HG03457 (cell line): ENCODE measurements at regions not wholly inside any gene's neighbourhood (a gene's known extent, or its start where the extent isn't known, plus 50 kb on each side); places are given as distances from the start of the nearest gene placed in this dataset.
"Not testable (repeated sequence)": the region's sequence is repeated elsewhere in the genome, so short reads cannot be mapped to it uniquely, and the experiment has no call there.

Source experiments
- ATAC-seq: cut with Tn5 transposase; IDR thresholded peaks from one replicate; pipeline ENCODE4 v1.9.1; 2021; ENCODE audit warnings: moderate number of reproducible peaks; ENCODE audit not compliant: unreplicated experiment

DNA sequence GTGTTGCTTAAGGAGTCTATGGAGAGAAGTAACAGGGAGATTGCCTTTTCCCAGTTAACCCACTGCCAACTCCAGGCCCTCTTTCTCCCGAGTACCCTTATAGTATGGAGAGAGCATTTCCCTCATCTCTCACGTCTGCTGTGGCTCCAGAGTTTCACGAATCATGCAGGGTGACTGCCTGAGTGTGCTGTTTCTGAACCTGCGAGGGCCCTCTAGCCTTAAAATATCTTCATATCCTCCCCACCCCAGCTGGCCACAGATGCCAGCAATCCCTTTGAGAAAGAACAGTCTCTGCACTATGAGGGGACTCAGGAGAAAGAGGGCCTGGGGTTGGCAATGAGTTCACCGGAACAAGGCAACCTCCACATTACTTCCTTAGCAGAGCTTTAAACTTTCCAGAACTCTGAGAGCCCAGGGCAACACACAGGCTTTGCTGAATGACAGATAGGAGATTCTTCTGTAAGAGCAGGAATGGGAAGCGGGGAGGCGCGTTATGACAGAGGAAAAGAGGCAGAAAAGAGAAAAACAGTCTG lies 81.6 kb upstream of the ANKH start:
- no peak for ATAC-seq

DNA sequence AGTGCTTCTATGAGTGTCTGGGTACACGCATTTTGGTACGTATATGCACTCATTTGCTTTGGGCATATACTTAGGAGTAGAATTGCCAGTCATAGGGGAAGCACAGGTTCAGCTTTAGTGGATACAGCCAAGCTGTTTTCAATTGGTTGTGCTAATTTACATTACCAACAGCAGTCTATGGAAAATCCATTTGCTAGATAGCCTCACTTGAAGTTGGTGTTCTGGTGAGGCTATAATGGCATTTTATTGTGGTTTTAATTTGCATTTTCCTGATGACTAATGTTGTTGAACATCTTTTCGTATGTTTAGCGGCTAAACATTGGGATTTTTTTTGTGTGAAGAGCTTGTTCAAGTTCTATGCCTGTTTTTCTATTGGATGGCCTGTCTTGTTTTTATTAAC lies 76.8 kb upstream of the ANKH start:
- no peak for ATAC-seq

GRCh38 chr5:14946815-14947620 lies 75.4 kb upstream of the ANKH start:
- peak; percentile 59 for ATAC-seq

DNA sequence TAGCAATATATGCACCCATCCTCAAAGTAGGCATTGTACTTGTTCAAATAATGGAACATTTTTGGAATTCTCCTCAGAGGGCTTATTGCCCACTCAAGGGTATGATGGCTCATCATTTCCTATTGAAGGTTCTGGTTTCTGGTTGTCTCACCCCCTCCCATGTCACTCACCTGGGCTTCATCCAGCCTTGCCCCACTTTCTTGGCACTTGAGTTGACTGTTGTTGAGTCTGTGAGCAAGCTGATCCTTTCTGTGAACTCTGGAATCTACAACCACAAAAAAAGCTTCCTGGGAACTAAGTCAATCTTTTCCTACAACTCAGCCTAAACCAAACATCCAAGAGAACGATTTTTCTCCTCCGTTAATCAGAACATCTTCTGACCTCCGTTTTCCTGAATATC lies 73.9 kb upstream of the ANKH start:
- ATAC-seq, result no peak

DNA sequence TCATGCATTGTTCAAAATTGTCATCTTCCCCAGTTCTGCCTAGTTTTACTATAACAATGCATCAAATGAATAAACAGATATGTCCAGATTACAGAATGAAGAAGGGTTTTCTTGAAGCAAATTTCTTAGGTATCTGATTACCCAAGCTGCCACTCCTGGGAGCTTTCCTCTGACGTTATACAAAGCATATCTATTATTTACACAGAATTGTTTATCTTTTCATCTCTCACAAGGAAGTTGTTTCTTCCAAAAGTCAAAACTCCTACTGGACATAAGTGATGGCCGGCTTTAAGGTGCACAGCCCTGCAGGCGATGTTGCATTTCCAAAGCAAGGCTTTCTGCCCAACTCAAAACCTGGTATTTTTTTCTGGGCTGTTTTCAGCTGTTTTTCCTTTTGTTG lies 73.4 kb upstream of the ANKH start:
- ATAC-seq, result no peak

GRCh38 chr5:14944350-14944739 lies 72.8 kb upstream of the ANKH start:
- no peak for ATAC-seq

- ATAC-seq, result no peak
These were observed 70.6 kb upstream of the ANKH start for GRCh38 chr5:14942212-14942611.

DNA sequence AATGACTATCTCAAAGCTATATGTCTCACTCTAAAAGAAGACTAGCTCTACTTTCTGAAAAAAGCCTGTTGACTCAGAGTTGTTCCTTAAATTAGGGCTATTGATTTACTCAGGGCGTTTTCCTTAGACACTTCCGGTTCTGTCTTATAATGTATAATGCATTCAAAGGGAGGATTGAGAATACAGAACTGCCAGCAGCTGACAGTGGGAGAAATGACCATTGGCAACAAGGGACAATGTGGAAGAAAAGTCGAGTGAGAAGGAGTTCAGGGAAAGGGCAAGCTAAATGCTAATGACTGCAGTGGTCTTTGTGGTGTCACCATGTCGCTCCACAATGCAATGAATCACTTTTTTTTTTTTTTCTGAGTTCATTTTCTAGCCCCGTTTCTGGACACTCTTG lies 65.7 kb upstream of the ANKH start:
- no peak for ATAC-seq

DNA sequence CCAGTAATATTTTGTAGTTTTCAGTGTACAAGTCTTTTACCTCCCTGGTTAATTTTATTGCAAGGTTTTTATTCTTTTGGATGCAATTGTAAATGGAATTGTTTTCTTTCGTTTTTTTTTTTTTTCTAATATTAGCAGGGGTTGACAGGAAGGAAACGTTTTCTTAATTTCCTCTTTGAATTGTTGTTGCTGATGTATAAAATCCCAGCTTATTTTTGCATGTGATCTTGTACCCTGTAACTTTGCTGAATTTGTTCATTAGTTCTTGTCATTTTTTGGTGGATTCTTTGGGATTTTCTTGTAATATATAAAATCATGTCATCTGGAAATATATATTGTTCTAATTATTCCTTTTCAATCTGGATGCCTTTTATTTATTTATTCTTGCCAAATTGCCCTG lies 65.0 kb upstream of the ANKH start:
- ATAC-seq, result no peak

DNA sequence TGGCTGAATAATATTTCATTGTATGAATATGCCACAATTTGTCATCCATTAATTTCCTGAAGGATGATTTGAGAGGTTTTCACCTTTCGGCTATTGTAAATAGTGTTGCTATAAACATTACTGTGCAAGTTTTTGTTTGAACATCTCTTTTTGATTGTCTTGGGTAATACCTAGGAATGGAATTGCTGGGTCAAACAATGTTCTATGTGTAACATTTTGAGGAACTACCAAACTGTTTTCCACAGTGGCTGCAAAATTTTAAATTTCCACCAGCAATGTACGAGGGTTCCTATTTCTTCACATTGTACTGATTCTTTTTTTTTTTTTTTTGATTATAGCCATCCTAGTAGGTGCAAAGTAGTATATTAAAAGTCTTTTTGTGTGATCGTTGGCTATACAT lies 63.8 kb upstream of the ANKH start:
- no peak for ATAC-seq

- ATAC-seq, result no peak
These were observed 61.4 kb upstream of the ANKH start for GRCh38 chr5:14932902-14933469.

DNA sequence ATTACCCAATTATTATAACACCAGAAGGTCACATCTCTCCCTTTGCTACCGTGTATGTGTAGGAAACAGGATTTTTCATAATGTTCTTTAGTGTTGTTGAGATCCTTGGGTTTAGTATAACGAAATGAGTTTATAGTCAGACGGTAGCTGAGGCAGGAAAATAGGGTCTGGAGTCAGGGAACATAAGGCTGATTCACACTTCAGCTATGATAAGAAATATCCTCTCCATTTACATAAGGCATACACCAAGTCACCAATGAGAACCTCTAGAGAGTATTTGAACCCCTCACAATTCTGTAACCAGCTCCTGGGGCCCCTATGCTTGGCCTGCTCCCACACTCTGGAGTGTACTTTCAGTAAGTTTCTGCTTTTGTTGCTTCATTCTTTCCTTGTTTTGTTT lies 58.9 kb upstream of the ANKH start:
- no peak for ATAC-seq

- no peak for ATAC-seq
These were observed 57.9 kb upstream of the ANKH start for GRCh38 chr5:14929293-14930065.

DNA sequence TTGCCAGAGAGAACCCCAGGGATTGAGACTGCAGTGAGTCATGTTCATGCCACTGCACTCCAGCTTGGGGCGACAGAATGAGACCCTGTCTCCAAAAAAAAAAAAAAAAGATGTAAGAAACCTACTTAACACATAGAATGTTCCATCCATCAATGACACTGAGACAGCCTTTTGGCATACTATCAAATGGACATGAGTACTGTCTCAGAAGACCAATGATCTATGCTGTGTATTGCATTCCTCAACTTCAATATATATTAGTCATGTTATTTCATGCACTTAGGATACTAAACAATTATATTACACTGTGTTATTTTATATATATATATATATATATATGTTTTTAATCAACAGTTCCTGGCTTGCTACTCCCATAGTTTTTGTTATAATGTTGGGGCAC lies 57.1 kb upstream of the ANKH start:
- no peak for ATAC-seq

- no peak for ATAC-seq
These were observed 53.7 kb upstream of the ANKH start for GRCh38 chr5:14925326-14925725.

GRCh38 chr5:14922952-14923351 lies 51.4 kb upstream of the ANKH start:
- ATAC-seq, result not testable (repeated sequence)

GRCh38 chr5:14922456-14922855 lies 50.9 kb upstream of the ANKH start:
- ATAC-seq, result no peak
